ENCODE measurements at regions not wholly inside any gene's neighbourhood (a gene's known extent, or its start where the extent isn't known, plus 50 kb on each side); places are given as distances from the start of the nearest gene placed in this dataset.
"Not testable (repeated sequence)": the region's sequence is repeated elsewhere in the genome, so short reads cannot be mapped to it uniquely, and the experiment has no call there.

GRCh38 chr1:30365596-30365995 is 357.8 kb downstream of the MATN1 start:
- no peak overlapping the region for H3K4me3 ChIP-seq (replicated peaks; ENCODE audit: low read depth, low read length)
- TF ChIP-seq CTCF (IDR thresholded peaks at IDR 0.05; ENCODE audit: low read length, missing control alignments) = no peak
- DNase-seq (ENCODE audit: low read depth) = no peak

- no peak overlapping the region for H3K4me3 ChIP-seq (replicated peaks; ENCODE audit: low read depth, low read length)
- DNase-seq (ENCODE audit: low read depth) = no peak
- TF ChIP-seq CTCF (IDR thresholded peaks at IDR 0.05; ENCODE audit: low read length, missing control alignments) = no peak
Measured at GRCh38 chr1:30363031-30363430, 360.4 kb downstream of the MATN1 start.

- DNase-seq (ENCODE audit: low read depth) = no peak
- H3K4me3 ChIP-seq (replicated peaks; ENCODE audit: low read depth, low read length) = no peak overlapping the region
- TF ChIP-seq CTCF (IDR thresholded peaks at IDR 0.05; ENCODE audit: low read length, missing control alignments) = no peak
Measured at GRCh38 chr1:30362603-30362990, 360.8 kb downstream of the MATN1 start.

GRCh38 chr1:30361890-30362602 is 361.3 kb downstream of the MATN1 start:
- not testable (repeated sequence) for H3K4me3 ChIP-seq (replicated peaks; ENCODE audit: low read depth, low read length); DNase-seq (ENCODE audit: low read depth)

- TF ChIP-seq CTCF (IDR thresholded peaks at IDR 0.05; ENCODE audit: low read length, missing control alignments) = no peak
- H3K4me3 ChIP-seq (replicated peaks; ENCODE audit: low read depth, low read length) = no peak overlapping the region
- no peak for DNase-seq (ENCODE audit: low read depth)
Measured at GRCh38 chr1:30360753-30361152, 362.6 kb downstream of the MATN1 start.

- no peak for TF ChIP-seq CTCF (IDR thresholded peaks at IDR 0.05; ENCODE audit: low read length, missing control alignments)
- H3K4me3 ChIP-seq (replicated peaks; ENCODE audit: low read depth, low read length) = no peak overlapping the region
- no peak for DNase-seq (ENCODE audit: low read depth)
Measured at GRCh38 chr1:30360281-30360680, 363.1 kb downstream of the MATN1 start.

- no peak overlapping the region for H3K4me3 ChIP-seq (replicated peaks; ENCODE audit: low read depth, low read length)
- no peak for DNase-seq (ENCODE audit: low read depth)
- TF ChIP-seq CTCF (IDR thresholded peaks at IDR 0.05; ENCODE audit: low read length, missing control alignments) = no peak
Measured at GRCh38 chr1:30359539-30360220, 363.7 kb downstream of the MATN1 start.

All from fibroblast of pulmonary artery (primary cell).